G401 (cell line): ENCODE measurements at regions not wholly inside any gene's neighbourhood (a gene's known extent, or its start where the extent isn't known, plus 50 kb on each side); places are given as distances from the start of the nearest gene placed in this dataset.
"Not testable (repeated sequence)": the region's sequence is repeated elsewhere in the genome, so short reads cannot be mapped to it uniquely, and the experiment has no call there.

ENCODE experiments used
- DNase-seq: peaks from one replicate; pipeline ENCODE4 v3.0.0-alpha.2; 2015; ENCODE audit warnings: low spot score
- in situ Hi-C: cut with HindIII; loops from 2 replicates; pipeline ENCODE4 v1.10.0; 2016; ENCODE audit warnings: low sequenced_read_pairs, mixed read lengths

DNA sequence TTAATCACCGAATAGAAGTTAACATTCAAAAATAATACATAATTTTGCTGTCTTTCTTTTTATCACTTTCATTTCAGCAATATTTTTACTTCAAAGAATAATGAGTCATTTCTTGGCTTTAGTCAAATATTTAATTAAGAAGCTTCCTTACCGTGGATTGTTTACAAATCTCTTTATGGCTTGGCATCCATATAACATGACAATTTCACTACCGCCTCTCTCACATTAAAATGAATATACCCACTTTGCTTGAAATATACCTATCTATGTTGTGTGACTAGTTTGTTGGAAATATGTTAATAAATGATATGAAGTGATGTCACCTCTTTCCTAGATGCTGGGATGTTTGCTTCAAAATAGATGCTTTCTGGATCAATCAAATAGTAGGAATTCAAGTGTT, 1203.9 kb downstream of the AMY1C start:
- no peak for DNase-seq
- in situ Hi-C loops, result no loop called here

DNA sequence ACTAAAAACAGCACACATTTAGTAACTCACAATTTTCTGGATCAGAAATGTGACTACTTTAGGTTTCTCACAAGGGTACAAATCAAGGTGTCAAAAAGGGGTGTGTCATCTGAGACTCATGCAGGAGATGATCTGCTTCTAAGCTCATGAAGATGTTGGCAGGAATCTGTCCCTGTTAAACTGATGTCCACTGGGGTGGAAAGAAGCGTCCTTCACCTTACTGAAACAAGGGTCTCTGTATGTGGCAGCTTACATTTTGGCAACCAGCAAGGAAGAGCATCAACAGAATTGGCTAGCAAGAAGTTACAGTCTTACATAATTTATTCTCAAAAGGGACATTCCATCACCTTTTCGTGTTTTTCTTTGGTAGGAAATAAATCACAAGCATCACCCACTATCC, 1223.8 kb downstream of the AMY1C start:
- in situ Hi-C loops, result no loop called here
- DNase-seq, result no peak

DNA sequence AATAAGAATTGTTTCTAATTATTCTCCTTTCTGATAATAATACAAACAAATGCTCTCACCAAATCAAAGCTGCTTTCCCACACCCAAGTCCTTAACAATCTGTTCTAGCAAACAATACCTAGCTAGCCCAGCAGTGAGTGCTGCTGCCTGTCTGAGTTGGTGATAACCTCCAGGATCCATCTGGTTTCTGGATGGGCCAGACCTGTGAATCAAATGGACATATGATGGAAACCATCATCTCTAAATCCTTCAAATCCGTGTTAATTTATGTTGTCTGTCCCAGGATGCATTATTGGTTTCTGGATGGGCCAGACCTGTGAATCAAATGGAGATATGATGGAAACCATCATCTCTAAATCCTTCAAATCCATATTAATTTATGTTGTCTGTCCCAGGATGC, 1230.0 kb downstream of the AMY1C start:
- DNase-seq, result no peak
- in situ Hi-C loops, result no loop called here

DNA sequence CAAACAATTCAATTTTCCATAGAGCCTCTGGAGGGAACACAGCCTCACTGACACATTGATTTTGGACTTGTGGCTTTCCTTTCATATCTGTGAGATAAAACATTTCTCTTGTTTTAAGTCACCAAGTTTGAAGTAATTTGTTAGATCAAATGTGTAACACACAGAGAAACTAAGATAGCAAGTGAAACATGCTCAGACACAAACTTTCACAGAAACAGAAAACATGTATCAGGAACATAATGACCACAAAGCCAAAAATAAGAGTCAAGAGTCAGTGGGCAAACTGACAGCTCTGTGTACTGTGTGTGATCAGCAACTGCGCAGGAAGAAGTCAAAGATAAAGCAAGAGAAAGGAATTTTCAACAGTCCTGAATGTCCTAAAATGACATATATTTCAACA, 1237.5 kb downstream of the AMY1C start:
- in situ Hi-C loops, result no loop called here
- no peak for DNase-seq

DNA sequence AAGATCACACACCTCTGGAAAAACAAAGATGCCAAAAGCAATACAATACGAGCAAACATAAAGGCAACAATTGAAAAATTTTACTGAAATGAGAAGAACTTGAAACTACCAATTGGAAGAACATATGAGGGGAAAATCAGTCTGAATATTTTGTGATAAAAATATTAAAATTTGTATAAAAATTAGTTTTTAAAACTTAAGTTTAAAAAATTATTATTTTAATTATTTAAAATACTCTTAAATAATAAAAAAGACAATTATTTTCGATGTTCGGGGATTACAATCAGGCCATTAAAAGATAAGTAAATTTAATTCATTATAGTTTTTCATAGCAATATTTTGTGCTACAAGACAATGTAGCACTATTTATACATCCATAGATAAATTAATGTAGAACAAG, 1239.3 kb downstream of the AMY1C start:
- in situ Hi-C loops, result no loop called here
- no peak for DNase-seq

DNA sequence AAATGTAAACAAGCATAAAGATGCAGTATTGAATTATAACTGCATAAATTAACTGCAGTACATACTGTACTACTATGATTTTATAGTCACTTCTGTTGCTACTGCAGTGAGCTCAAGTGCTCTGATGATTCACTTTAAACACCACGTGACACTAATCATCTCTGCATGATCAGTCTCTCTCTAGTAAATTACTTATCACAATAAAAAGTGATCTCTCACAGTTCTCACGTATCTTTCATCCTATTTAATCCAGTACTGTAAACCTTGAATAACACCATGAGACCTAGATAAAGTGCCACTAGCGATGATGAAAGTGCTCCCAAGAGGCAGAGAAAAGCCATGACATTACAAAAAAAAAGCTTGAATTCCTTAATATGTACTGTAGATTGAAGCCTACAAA, 1242.0 kb downstream of the AMY1C start:
- no peak for DNase-seq
- in situ Hi-C loops, result no loop called here

DNA sequence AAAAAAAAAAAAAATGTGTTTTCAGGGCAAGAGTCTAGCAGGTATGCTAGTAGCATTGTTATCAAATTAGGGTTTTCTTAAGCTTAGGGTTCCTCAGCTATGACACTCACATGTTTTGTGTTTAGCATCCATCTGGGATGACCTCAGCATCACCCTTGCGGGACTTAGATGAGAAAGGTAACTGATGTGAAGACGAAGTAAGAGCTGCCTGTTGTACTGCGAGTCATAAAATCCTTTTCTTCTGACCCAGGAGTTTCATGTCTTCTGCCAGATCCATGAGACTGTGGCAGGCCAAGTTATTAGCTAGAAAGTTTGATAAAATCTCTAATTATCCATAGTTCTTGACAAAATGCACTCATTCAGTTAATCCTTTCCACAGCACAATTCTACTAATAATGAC, 1251.1 kb downstream of the AMY1C start:
- DNase-seq, result no peak
- in situ Hi-C loops, result no loop called here

DNA sequence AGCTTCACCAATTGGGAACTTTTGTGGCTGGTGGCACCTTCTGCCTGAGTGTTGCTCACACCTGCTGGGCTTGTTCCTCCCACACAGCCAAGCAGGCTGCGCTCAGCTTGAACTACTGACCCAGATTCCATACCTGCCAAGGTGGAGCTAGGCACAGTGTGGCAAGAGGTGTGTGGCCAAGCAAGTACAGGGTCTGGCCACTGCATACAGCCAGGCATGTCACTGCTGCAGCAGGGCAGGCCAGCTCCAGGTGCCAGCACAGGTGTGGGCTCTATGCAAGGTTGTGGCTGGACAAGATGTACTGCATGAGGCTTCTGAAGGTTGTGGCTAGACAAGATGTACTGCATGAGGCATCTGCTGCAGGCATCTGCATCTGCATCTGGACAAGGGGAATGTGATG, 1254.8 kb downstream of the AMY1C start:
- in situ Hi-C loops, result no loop called here
- DNase-seq, result no peak

DNA sequence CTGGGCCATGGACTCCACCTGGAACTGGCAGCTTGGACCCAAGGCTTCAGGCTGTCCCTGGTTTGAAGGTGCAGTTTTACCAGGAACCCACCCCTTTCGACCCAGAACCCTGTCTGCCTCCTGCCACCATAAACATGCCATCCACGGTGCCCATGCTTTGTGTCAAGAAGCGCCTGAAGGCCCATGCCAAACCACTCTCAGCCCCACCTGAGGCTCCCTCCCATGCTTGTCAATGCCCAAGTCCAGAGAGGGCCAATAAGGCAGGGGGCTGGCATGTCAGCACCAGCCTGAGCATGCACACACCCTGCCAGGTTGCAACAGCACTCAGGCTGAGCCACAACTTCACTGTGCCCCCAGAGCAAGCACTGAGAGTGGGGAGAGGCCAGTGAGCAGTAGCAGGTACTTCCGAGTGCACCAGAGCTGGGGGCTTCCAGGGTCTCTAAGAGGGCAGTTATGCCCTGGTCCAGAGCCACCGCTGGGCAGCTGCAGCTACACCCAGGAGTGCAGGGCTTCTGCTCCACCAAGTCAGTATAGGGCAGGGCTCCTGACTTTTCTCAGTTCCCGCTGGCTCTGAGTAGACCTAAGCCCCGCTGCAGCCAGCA, 1256.0 kb downstream of the AMY1C start:
- in situ Hi-C loops, result no loop called here
- no peak for DNase-seq

DNA sequence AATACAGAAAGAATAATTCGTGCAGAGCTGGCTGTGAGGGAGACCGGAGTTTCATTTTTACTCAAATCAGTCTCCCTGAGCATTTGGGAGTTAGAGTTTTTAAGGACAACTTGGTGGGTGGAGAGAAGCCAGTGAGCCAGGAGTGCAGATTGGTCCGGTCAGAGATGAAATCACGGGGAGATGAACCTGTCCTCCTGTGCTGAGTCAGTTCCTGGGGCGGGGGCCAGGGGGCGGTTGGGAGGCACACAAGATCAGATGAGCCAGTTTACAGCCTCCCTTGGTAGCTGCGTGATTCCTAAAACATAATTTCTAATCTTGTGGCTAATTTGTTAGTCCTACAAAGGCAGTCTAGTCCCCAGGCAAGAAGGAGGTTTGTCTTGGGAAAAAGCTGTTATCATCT, 1267.9 kb downstream of the AMY1C start:
- in situ Hi-C loops, result no loop called here
- no peak for DNase-seq

DNA sequence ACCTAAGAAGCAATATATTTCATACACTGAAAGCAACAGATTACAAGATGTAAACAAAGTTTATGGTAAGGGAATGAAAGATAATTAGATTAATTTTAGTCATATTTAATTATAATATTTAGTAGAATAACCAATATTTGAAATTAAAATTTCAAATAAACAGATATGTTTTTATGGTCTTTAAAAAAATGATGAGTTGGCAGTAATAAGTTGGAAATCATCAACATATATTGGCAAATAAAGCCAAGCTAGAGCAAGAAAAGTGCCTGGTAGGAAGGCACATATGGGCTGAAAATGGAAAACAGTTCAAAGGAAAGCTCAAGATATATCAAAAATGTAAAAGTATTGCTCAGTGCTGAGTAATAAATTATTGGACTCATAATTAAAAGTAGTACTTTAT, 1274.0 kb downstream of the AMY1C start:
- in situ Hi-C loops, result no loop called here

DNA sequence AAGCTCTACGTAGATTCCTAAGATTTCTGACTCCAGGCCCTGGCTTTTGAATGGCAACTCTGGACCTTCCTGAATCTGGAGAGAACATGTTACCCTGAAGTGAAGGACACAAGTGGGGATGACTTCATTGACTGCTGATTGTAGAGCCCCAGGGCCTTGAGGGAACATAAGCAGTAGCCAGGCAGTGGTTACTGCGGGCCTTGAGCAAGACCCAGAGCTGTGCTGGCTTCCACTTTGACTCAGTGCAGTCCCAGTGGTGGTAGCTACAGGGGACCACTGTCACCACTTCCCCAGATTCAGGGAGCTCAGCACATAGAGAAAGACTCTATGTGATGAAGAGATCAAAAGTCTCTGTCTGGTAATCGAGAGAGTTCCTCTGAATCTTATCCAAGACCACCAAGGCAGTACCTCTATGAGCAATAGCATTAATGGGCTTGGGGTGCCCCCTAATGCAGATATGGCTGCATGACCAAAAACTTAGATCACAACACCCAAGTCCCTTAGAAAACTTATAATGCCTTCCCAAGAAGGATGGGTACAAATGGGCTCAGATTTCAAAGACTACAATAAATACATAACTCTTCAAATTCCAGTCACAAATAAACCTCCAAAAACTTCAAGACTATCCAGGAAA, 1278.3 kb downstream of the AMY1C start:
- in situ Hi-C loops, result no loop called here
- DNase-seq, result no peak

More for the DNA sequence above, 1274.0 kb downstream of the AMY1C start:
- DNase-seq, result no peak

DNA sequence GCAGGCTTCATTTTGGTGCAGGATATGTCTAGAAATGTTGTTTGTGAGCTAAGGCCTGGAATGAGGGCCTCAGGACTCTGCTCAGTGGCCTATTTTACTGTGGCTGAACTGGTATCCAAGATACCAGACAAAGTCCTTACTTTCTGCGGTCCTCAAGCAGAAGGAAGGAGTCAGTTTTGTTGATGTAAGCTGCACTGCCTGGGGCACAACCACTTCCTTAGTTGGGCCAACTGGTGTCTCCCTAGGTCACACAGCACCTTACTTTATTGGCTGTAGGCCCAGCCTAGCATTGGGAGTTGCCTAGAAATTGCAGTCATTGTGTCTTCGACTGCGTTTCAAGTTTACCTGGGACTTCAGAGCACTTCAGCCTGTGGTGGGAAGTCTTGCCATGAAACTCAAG, 1322.7 kb downstream of the AMY1C start:
- in situ Hi-C loops, result no loop called here
- DNase-seq, result no peak

DNA sequence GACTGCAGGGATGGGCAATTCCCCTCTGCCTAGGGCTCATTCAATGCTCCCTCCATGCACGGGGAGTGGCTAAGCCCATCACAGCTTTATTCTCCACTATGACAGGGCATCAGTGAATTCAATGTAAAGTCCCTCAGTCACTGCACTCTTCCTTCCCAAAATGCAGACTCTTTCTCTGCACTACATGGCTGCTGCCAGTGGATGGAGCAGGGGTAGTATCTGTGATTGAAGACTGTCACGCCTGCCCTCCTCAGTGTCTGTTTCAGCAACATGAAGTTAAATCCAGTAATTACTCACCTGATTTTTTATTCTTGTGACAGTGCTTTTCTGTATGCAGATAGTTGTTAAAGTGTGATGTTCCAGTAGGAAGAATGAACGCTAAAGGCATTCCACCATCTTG, 1323.2 kb downstream of the AMY1C start:
- in situ Hi-C loops, result no loop called here
- DNase-seq, result no peak

DNA sequence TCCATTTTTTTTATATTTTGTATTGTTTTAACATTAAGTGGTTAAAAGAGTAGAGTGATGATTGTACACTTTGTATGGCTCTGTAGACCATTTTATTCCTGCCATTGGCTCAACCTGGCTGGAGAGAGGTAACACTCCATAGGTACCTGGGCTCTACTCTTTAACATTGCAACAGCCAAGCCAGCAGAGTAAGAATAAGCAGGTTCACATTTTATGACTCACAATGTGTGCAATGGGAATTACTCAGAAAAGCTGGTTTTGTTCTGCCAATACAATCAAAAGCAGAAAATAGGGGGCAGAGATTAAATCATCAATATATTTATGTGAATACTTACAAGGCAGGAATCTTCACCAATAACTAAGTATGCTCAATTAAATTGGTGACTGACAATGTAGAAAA, 1324.0 kb downstream of the AMY1C start:
- no peak for DNase-seq
- in situ Hi-C loops, result no loop called here

DNA sequence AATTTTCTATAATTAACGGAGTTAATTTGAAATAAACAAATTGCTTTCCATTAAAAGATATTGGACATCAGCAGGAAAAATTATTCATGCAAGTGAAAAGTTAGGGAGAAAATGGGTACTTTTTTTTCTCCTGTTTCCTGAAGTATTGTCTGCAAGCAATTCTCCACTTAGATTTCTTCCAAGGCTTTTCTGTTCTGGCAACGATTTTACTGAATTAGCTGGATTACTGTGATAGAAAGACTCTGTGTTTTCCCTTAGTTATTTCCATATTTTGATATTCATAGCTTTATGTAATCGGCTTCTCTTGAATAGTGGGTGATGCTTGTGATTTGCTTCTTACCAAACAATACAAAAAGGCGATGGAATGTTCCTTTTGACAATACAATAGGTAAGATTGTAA, 1333.9 kb downstream of the AMY1C start:
- no peak for DNase-seq
- in situ Hi-C loops, result no loop called here

DNA sequence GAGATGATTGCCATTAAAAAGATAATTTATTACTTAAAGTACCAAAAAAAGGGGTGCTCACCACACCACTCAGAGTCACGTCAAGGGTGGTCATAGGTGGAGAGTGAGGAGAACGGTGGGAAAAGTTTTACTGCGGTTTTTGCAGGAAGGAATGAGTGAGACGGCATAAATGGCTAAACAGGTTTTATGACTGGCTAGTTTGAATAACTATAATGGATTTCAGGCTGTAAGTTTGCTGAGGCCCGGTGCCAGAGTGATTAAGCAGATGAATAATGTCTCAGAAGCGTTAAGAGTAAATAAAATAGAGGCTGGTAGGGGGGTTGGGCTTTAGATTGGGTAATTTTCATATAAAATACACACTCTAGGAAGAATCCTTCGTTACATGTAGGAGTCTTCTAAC, 1337.8 kb downstream of the AMY1C start:
- no peak for DNase-seq
- in situ Hi-C loops, result no loop called here

DNA sequence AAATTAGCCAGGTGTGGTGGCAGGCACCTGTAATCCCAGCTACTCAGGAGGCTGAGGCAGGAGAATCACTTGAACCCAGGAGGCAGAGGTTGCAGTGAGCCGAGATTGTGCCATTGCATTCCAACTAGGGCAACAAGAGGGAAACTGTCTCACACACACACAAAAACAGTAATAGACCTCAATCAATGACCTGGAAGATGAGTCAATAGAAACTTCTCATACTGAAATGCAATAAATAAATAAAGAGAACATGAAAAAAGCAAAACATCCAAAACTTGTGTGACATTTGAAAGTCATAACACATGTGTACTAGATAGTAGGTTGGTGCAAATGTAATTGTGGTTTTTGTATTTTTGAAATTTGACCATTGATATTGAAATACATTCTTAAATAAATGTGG, 1338.5 kb downstream of the AMY1C start:
- DNase-seq, result no peak
- in situ Hi-C loops, result no loop called here

DNA sequence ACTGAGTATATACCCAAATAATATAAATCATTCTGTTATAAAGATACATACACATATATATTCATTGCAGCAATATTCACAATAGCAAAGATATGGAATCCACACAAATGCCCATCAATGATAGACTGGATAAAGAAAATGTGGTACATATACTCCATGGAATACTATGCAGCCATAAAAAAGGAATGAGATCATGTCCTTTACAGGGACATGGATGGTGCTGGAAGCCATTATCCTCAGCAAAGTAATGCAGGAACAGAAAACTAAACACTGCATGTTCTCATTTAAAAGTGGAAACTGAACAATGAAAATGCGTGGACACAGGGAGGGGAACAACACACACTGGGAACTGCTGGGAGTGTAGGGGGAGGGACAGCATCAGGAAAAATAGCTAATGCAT, 1344.2 kb downstream of the AMY1C start:
- DNase-seq, in situ Hi-C loops: not testable (repeated sequence)

DNA sequence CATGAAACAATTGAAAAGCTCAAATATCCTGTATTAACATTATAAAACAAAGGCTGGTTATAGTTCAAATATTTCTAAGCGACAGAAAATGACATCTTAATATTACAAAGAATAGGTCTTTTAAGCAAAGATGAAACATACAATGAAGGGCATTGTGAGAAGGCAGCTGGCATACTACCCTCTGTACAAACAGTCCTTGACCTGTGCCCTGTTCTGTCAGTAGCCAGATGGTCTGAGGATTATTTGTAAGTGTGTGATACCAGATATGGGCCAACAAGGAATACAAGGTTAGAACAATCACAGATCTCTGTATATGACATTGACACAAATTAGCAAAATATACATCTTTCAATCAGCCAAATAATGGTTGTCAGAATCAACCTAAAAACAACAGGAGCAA, 1350.4 kb downstream of the AMY1C start:
- no peak for DNase-seq
- in situ Hi-C loops, result no loop called here

DNA sequence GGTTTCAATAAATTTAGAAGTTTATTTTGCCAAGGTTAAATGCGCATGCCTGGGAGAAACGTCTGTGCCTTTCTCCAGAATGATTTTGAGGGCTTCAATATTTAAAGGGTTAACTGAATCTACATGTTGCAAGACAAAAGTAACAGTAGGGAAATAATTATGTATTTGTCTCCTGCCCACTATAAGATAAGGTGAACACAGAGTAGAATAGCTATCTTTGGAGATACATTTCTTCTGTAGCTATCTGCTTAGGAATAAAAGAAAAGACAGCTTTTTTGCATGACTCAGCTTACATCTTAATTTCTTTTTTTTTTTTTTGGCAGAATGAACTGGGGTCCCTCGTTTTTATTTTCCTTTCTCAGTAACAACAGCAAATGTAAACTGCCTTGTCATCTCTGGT, 1351.6 kb downstream of the AMY1C start:
- in situ Hi-C loops, result no loop called here
- DNase-seq, result no peak

DNA sequence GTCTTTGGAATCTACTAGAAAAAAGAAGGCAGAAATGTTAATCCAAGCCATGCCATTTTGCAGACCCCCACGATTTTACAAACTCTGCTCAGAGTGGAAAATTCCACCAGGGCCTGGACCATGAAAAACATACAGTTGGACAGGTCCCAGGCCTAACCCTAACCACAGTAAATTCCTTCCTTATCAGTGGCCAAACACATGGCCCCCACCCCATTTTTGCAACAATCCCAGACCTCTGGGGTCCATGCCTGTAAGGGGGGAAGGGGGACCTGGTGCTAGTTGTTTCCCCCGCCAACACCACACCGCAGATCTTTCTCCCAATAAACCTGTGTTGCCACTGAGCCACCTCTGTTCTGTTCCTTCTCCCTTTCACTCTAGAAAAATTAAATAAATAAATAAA, 1352.7 kb downstream of the AMY1C start:
- in situ Hi-C loops, result no loop called here
- no peak for DNase-seq
